H9 (cell line): ENCODE measurements at regions not wholly inside any gene's neighbourhood (a gene's known extent, or its start where the extent isn't known, plus 50 kb on each side); places are given as distances from the start of the nearest gene placed in this dataset.
"Not testable (repeated sequence)": the region's sequence is repeated elsewhere in the genome, so short reads cannot be mapped to it uniquely, and the experiment has no call there.

Experiments
- DNase-seq: peaks from one replicate; pipeline ENCODE4 v3.0.0-alpha.2; 2017
- H2AFZ ChIP-seq: one replicate; pipeline ENCODE4 v1.6.1; 2013; ENCODE audit warnings: mild to moderate bottlenecking, low read length, control low read depth, moderate library complexity
- H2AK5ac ChIP-seq: 2 replicates; pipeline ENCODE4 v1.6.1; 2013; ENCODE audit warnings: low read length, control low read depth, mixed read lengths; ENCODE audit not compliant: insufficient read length
- H2BK120ac ChIP-seq: one replicate; pipeline ENCODE4 v1.6.1; 2013; ENCODE audit warnings: low read depth, mild to moderate bottlenecking, low read length, control low read depth, inconsistent platforms; ENCODE audit not compliant: poor library complexity, severe bottlenecking
- H2BK12ac ChIP-seq: 2 replicates; pipeline ENCODE4 v1.6.1; 2013; ENCODE audit warnings: low read length, control low read depth, mixed read lengths, low read depth; ENCODE audit not compliant: insufficient read length
- H2BK15ac ChIP-seq: 2 replicates; pipeline ENCODE4 v1.6.1; 2013; ENCODE audit warnings: low read depth, low read length, control low read depth
- H2BK20ac ChIP-seq: one replicate; pipeline ENCODE4 v1.6.1; 2013; ENCODE audit warnings: low read depth, mild to moderate bottlenecking, low read length, control low read depth, inconsistent platforms; ENCODE audit not compliant: poor library complexity, severe bottlenecking
- H2BK5ac ChIP-seq: 2 replicates; pipeline ENCODE4 v1.6.1; 2013; ENCODE audit warnings: low read length, control low read depth, mixed read lengths; ENCODE audit not compliant: insufficient read length
- H3K14ac ChIP-seq: 2 replicates; pipeline ENCODE4 v1.6.1; 2013; ENCODE audit warnings: low read length, control low read depth; ENCODE audit not compliant: insufficient read depth
- H3K18ac ChIP-seq: 2 replicates; pipeline ENCODE4 v1.6.1; 2013; ENCODE audit warnings: low read depth, mild to moderate bottlenecking, mixed read lengths, low read length, control low read depth; ENCODE audit not compliant: insufficient read length
- H3K23ac ChIP-seq: 2 replicates; pipeline ENCODE4 v1.6.1; 2013; ENCODE audit warnings: low read length, control low read depth, mixed read lengths, low read depth; ENCODE audit not compliant: insufficient read length
- H3K23me2 ChIP-seq: 2 replicates; pipeline ENCODE4 v1.6.1; 2013; ENCODE audit warnings: low read depth, mild to moderate bottlenecking, mixed read lengths, low read length, control low read depth; ENCODE audit not compliant: insufficient read length, poor library complexity, severe bottlenecking
- H3K27ac ChIP-seq: 2 replicates; pipeline ENCODE4 v1.5.1; 2013; ENCODE audit warnings: low read length, control low read depth, mixed read lengths, low read depth; ENCODE audit not compliant: insufficient read length
- H3K27me3 ChIP-seq: 2 replicates; pipeline ENCODE4 v1.6.1; 2013; ENCODE audit warnings: low read length, control low read depth, inconsistent platforms; ENCODE audit not compliant: insufficient read depth
- H3K4ac ChIP-seq: 2 replicates; pipeline ENCODE4 v1.6.1; 2013; ENCODE audit warnings: low read depth, mild to moderate bottlenecking, control low read depth, inconsistent platforms, low read length, moderate library complexity
- H3K4me1 ChIP-seq: 2 replicates; pipeline ENCODE4 v1.6.1; 2013; ENCODE audit warnings: low read length, control low read depth, inconsistent platforms; ENCODE audit not compliant: insufficient read depth
- H3K4me2 ChIP-seq: 2 replicates; pipeline ENCODE4 v1.6.1; 2013; ENCODE audit warnings: low read length, control low read depth, mixed read lengths; ENCODE audit not compliant: insufficient read length, insufficient read depth
- H3K56ac ChIP-seq: 2 replicates; pipeline ENCODE4 v1.6.1; 2013; ENCODE audit warnings: low read depth, mild to moderate bottlenecking, mixed read lengths, low read length, control low read depth; ENCODE audit not compliant: insufficient read length
- H3K79me1 ChIP-seq: 2 replicates; pipeline ENCODE4 v1.6.1; 2013; ENCODE audit warnings: low read depth, mild to moderate bottlenecking, moderate library complexity, low read length, control low read depth, inconsistent platforms; ENCODE audit not compliant: insufficient read depth, poor library complexity, severe bottlenecking
- H3K79me2 ChIP-seq: 2 replicates; pipeline ENCODE4 v1.6.1; 2013; ENCODE audit warnings: low read length, control low read depth, inconsistent platforms; ENCODE audit not compliant: insufficient read depth
- H3K9ac ChIP-seq: 2 replicates; pipeline ENCODE4 v1.6.1; 2013; ENCODE audit warnings: low read length, control low read depth, mixed read lengths; ENCODE audit not compliant: insufficient read length; ENCODE audit errors: extremely low read depth
- H3K9me3 ChIP-seq: one replicate; pipeline ENCODE4 v1.6.1; 2013; ENCODE audit warnings: low read depth, low read length, inconsistent platforms; ENCODE audit not compliant: control insufficient read depth
- H3T11ph ChIP-seq: one replicate; pipeline ENCODE4 v1.6.1; 2013; ENCODE audit warnings: mild to moderate bottlenecking, low read length, control low read depth, inconsistent platforms
- H4K20me1 ChIP-seq: one replicate; pipeline ENCODE4 v1.6.1; 2013; ENCODE audit not compliant: control insufficient read depth, insufficient read length, insufficient read depth
- H4K5ac ChIP-seq: 2 replicates; pipeline ENCODE4 v1.6.1; 2013; ENCODE audit warnings: low read depth, mild to moderate bottlenecking, mixed read lengths, low read length, control low read depth; ENCODE audit not compliant: insufficient read length
- H4K8ac ChIP-seq: replicated peaks from 2 replicates; pipeline ENCODE4 v1.6.1; 2013; ENCODE audit warnings: low read length, control low read depth, mixed read lengths, low read depth; ENCODE audit not compliant: insufficient read length
- H4K91ac ChIP-seq: 2 replicates; pipeline ENCODE4 v1.6.1; 2013; ENCODE audit warnings: low read depth, mild to moderate bottlenecking, moderate library complexity, mixed read lengths, low read length, control low read depth; ENCODE audit not compliant: insufficient read length
- H3K27ac Mint-ChIP-seq, 3 experiments: 2 replicates in 2 of 3; 3 replicates in 1 of 3; pipeline ENCODE4 v1.8.0; 2020 to 2021; ENCODE audit warnings: mixed read lengths in 3 of 3, mild to moderate bottlenecking in 1 of 3, moderate library complexity in 1 of 3
- H3K27me3 Mint-ChIP-seq: 2 replicates; pipeline ENCODE4 v1.8.0; 2021; ENCODE audit warnings: low read depth, mild to moderate bottlenecking, moderate library complexity, mixed read lengths
- H3K36me3 Mint-ChIP-seq, 3 experiments: 2 replicates in 2 of 3; 3 replicates in 1 of 3; pipeline ENCODE4 v1.8.0; 2020 to 2021; ENCODE audit warnings: low read depth in 3 of 3, mixed read lengths in 3 of 3; ENCODE audit not compliant: insufficient read depth in 1 of 3
- H3K4me1 Mint-ChIP-seq, 2 experiments: 2 replicates each; pipeline ENCODE4 v1.8.0; 2020; ENCODE audit warnings: mixed read lengths in 2 of 2
- H3K4me3 Mint-ChIP-seq, 2 experiments: 2 replicates in 1 of 2; 3 replicates in 1 of 2; pipeline ENCODE4 v1.8.0; 2020 to 2021; ENCODE audit warnings: mild to moderate bottlenecking in 2 of 2, mixed read lengths in 2 of 2, moderate library complexity in 1 of 2
- H3K9me3 Mint-ChIP-seq, 2 experiments: 2 replicates in 1 of 2; 3 replicates in 1 of 2; pipeline ENCODE4 v1.8.0; 2020; ENCODE audit warnings: mild to moderate bottlenecking in 2 of 2, mixed read lengths in 2 of 2, moderate library complexity in 1 of 2
- WGBS: extraction: QIAGEN DNeasy Blood & Tissue Kit; methylation state at CpG from one replicate; pipeline ENCODE4 v1.1.7; 2013; ENCODE audit warnings: missing lambda C conversion rate, low lambda C conversion rate, mixed read lengths; ENCODE audit not compliant: insufficient read length; ENCODE audit errors: extremely low coverage; 5-methylcytosine and 5-hydroxymethylcytosine counted together
- TF ChIP-seq, protein P1 (sequence below): fragments of 200-600 bp; sonication (generic); conservative IDR thresholded peaks from 3 replicates; pipeline ENCODE4 v1.8.0; 2021; ENCODE audit warnings: antibody characterized with exemption, mild to moderate bottlenecking

DNA sequence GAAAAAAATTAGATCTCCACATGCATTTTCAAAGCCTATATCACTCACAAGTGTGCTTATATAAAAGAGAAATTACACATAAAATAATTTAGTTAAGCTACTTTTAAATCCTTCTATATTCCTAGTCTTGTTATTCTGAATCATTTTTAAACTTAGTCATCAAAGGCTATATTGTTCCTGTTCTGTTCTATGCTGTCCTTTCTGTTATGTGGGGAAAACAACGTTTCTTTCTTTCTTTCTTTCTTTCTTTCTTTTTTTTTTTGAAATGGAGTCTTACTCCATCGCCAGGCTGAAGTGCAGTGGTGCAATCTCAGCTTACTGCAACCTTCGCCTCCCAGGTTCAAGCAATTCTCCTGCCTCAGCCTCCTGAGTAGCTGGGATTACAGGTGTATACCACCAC lies 389.2 kb upstream of the FTMT start:
- Histone ChIP-seq H2AK5ac (no peak overlapping the region), H3K27me3 (no peaks in the 10 kb centered on the region), H3K27ac (no peak overlapping the region), H3K79me1 (no peaks in the 10 kb centered on the region), H4K8ac (no peak overlapping the region), H3K79me2 (no peaks in the 10 kb centered on the region), H2AFZ (no peak overlapping the region), H3K4me1 (no peaks in the 10 kb centered on the region), H3K4me2 (no peak overlapping the region), H3K4ac (no peak overlapping the region), H2BK120ac (no peak overlapping the region), H4K20me1 (no peaks in the 10 kb centered on the region), H4K91ac (no peak overlapping the region), H3K56ac (no peak overlapping the region), H3T11ph (no peak overlapping the region), H3K18ac (no peak overlapping the region), H2BK5ac (no peak overlapping the region), H3K9me3 (no peaks in the 10 kb centered on the region), H3K9ac (no peak overlapping the region), H3K14ac (no peak overlapping the region), H2BK20ac (no peak overlapping the region), H3K23me2 (no peaks in the 10 kb centered on the region), H2BK15ac (no peak overlapping the region), H3K23ac (no peak overlapping the region), H4K5ac (no peak overlapping the region), H2BK12ac (no peak overlapping the region)
- no peaks in the 10 kb centered on the region; a peak in 1 of 5 replicates for H3K9me3 Mint-ChIP-seq
- no peaks in the 10 kb centered on the region for H3K36me3 Mint-ChIP-seq
- no peaks in the 10 kb centered on the region for H3K27me3 Mint-ChIP-seq
- no peak overlapping the region for H3K4me3 Mint-ChIP-seq
- no peak overlapping the region for H3K27ac Mint-ChIP-seq
- 0 out of 4 replicates have a peak, but pooled peaks cover 0 to 2% of the 10 kb centered on the region in 2 experiments for H3K4me1 Mint-ChIP-seq
- DNase-seq: no peak
- no CpG with 5 or more reads among the region's 3 CpGs for WGBS
- TF ChIP-seq, protein P1, sequence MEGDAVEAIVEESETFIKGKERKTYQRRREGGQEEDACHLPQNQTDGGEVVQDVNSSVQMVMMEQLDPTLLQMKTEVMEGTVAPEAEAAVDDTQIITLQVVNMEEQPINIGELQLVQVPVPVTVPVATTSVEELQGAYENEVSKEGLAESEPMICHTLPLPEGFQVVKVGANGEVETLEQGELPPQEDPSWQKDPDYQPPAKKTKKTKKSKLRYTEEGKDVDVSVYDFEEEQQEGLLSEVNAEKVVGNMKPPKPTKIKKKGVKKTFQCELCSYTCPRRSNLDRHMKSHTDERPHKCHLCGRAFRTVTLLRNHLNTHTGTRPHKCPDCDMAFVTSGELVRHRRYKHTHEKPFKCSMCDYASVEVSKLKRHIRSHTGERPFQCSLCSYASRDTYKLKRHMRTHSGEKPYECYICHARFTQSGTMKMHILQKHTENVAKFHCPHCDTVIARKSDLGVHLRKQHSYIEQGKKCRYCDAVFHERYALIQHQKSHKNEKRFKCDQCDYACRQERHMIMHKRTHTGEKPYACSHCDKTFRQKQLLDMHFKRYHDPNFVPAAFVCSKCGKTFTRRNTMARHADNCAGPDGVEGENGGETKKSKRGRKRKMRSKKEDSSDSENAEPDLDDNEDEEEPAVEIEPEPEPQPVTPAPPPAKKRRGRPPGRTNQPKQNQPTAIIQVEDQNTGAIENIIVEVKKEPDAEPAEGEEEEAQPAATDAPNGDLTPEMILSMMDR: no peak

DNA sequence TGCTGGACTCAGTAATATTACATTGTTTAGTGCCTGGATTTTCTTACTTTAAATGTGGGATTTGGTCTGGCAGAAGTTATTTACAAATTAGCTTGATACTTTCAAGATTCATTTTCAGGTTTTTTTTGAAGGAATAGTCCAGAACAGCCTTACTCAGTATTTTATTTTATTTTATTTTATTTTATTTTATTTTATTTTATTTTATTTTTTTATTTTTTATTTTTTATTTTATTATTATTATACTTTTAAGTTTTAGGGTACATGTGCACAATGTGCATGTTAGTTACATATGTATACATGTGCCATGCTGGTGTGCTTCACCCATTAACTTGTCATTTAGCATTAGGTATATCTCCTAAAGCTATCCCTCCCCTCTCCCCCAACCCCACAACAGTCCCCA lies 380.5 kb upstream of the FTMT start:
- not testable (repeated sequence) for H3T11ph ChIP-seq, H2BK12ac ChIP-seq, H2BK120ac ChIP-seq, H3K4ac ChIP-seq, H3K4me1 Mint-ChIP-seq, H3K56ac ChIP-seq, H3K9me3 Mint-ChIP-seq, H2BK5ac ChIP-seq, H4K91ac ChIP-seq, H3K79me2 ChIP-seq, H2AFZ ChIP-seq, H3K36me3 Mint-ChIP-seq, H3K4me3 Mint-ChIP-seq, H3K27ac Mint-ChIP-seq, H2BK15ac ChIP-seq, H3K9me3 ChIP-seq, H4K5ac ChIP-seq, H3K23ac ChIP-seq, H3K4me1 ChIP-seq, H2BK20ac ChIP-seq, H3K27ac ChIP-seq, H3K14ac ChIP-seq, H2AK5ac ChIP-seq, H4K20me1 ChIP-seq, H3K27me3 Mint-ChIP-seq, H3K27me3 ChIP-seq, H4K8ac ChIP-seq, H3K79me1 ChIP-seq, H3K9ac ChIP-seq, H3K18ac ChIP-seq, H3K4me2 ChIP-seq, DNase-seq, H3K23me2 ChIP-seq
